ENCODE measurements at regions not wholly inside any gene's neighbourhood (a gene's known extent, or its start where the extent isn't known, plus 50 kb on each side); places are given as distances from the start of the nearest gene placed in this dataset.
A peak's percentile ranks its signal among the peaks of the same experiment; 100 is the strongest.

- H3K36me3 ChIP-seq (ENCODE audit: control insufficient read depth, insufficient read depth, low read length), result no peaks in the 10 kb centered on the region
- H3K27me3 ChIP-seq (ENCODE audit: control insufficient read depth, insufficient read depth, low read length), result no peaks in the 10 kb centered on the region
- H3K9ac ChIP-seq (ENCODE audit: low read length), result no peak overlapping the region
- H3K9me3 ChIP-seq (ENCODE audit: control insufficient read depth, low read length), result no peaks in the 10 kb centered on the region
- H3K4me3 ChIP-seq (ENCODE audit: low read length), result no peak overlapping the region
- H3K4me1 ChIP-seq (ENCODE audit: control insufficient read depth, insufficient read depth, low read length), result peaks cover 17% of the 10 kb centered on the region
Measured at GRCh38 chr4:186932196-186932595, 208.5 kb upstream of the FAT1 start.

- no peaks in the 10 kb centered on the region for H3K9me3 ChIP-seq (ENCODE audit: control insufficient read depth, low read length)
- H3K4me1 ChIP-seq (ENCODE audit: control insufficient read depth, insufficient read depth, low read length), result peaks cover 17% of the 10 kb centered on the region
- H3K36me3 ChIP-seq (ENCODE audit: control insufficient read depth, insufficient read depth, low read length), result no peaks in the 10 kb centered on the region
- H3K4me3 ChIP-seq (ENCODE audit: low read length), result no peak overlapping the region
- no peak overlapping the region for H3K9ac ChIP-seq (ENCODE audit: low read length)
- H3K27me3 ChIP-seq (ENCODE audit: control insufficient read depth, insufficient read depth, low read length), result no peaks in the 10 kb centered on the region
Measured at GRCh38 chr4:186932631-186933187, 209.1 kb upstream of the FAT1 start.

GRCh38 chr4:186934244-186934643 is 210.6 kb upstream of the FAT1 start:
- H3K4me1 ChIP-seq (ENCODE audit: control insufficient read depth, insufficient read depth, low read length), result peaks cover 20% of the 10 kb centered on the region
- H3K9me3 ChIP-seq (ENCODE audit: control insufficient read depth, low read length), result no peaks in the 10 kb centered on the region
- H3K4me3 ChIP-seq (ENCODE audit: low read length), result no peak overlapping the region
- H3K27me3 ChIP-seq (ENCODE audit: control insufficient read depth, insufficient read depth, low read length), result no peaks in the 10 kb centered on the region
- H3K9ac ChIP-seq (ENCODE audit: low read length), result no peak overlapping the region
- H3K36me3 ChIP-seq (ENCODE audit: control insufficient read depth, insufficient read depth, low read length), result no peaks in the 10 kb centered on the region

- peaks cover 20% of the 10 kb centered on the region for H3K4me1 ChIP-seq (ENCODE audit: control insufficient read depth, insufficient read depth, low read length)
- H3K9me3 ChIP-seq (ENCODE audit: control insufficient read depth, low read length), result no peaks in the 10 kb centered on the region
- H3K4me3 ChIP-seq (ENCODE audit: low read length), result no peak overlapping the region
- no peaks in the 10 kb centered on the region for H3K27me3 ChIP-seq (ENCODE audit: control insufficient read depth, insufficient read depth, low read length)
- H3K36me3 ChIP-seq (ENCODE audit: control insufficient read depth, insufficient read depth, low read length), result no peaks in the 10 kb centered on the region
- H3K9ac ChIP-seq (ENCODE audit: low read length), result no peak overlapping the region
Measured at GRCh38 chr4:186934841-186935443, 211.3 kb upstream of the FAT1 start.

- H3K4me1 ChIP-seq (ENCODE audit: control insufficient read depth, insufficient read depth, low read length), result peaks cover 20% of the 10 kb centered on the region
- no peaks in the 10 kb centered on the region for H3K36me3 ChIP-seq (ENCODE audit: control insufficient read depth, insufficient read depth, low read length)
- H3K9ac ChIP-seq (ENCODE audit: low read length), result peak overlapping the region; percentile 24
- no peaks in the 10 kb centered on the region for H3K27me3 ChIP-seq (ENCODE audit: control insufficient read depth, insufficient read depth, low read length)
- H3K9me3 ChIP-seq (ENCODE audit: control insufficient read depth, low read length), result no peaks in the 10 kb centered on the region
- no peak overlapping the region for H3K4me3 ChIP-seq (ENCODE audit: low read length)
Measured at GRCh38 chr4:186935901-186936300, 212.2 kb upstream of the FAT1 start.

GRCh38 chr4:186936496-186937375 is 213.1 kb upstream of the FAT1 start:
- H3K27me3 ChIP-seq (ENCODE audit: control insufficient read depth, insufficient read depth, low read length), result no peaks in the 10 kb centered on the region
- H3K4me1 ChIP-seq (ENCODE audit: control insufficient read depth, insufficient read depth, low read length), result peaks cover 20% of the 10 kb centered on the region
- peak overlapping the region; percentile 24 for H3K9ac ChIP-seq (ENCODE audit: low read length)
- H3K4me3 ChIP-seq (ENCODE audit: low read length), result no peak overlapping the region
- H3K9me3 ChIP-seq (ENCODE audit: control insufficient read depth, low read length), result no peaks in the 10 kb centered on the region
- H3K36me3 ChIP-seq (ENCODE audit: control insufficient read depth, insufficient read depth, low read length), result no peaks in the 10 kb centered on the region

- H3K4me1 ChIP-seq (ENCODE audit: control insufficient read depth, insufficient read depth, low read length), result peaks cover 20% of the 10 kb centered on the region
- H3K9ac ChIP-seq (ENCODE audit: low read length), result no peak overlapping the region
- no peaks in the 10 kb centered on the region for H3K27me3 ChIP-seq (ENCODE audit: control insufficient read depth, insufficient read depth, low read length)
- no peak overlapping the region for H3K4me3 ChIP-seq (ENCODE audit: low read length)
- no peaks in the 10 kb centered on the region for H3K9me3 ChIP-seq (ENCODE audit: control insufficient read depth, low read length)
- no peaks in the 10 kb centered on the region for H3K36me3 ChIP-seq (ENCODE audit: control insufficient read depth, insufficient read depth, low read length)
Measured at GRCh38 chr4:186939226-186939625, 215.6 kb upstream of the FAT1 start.

- no peaks in the 10 kb centered on the region for H3K36me3 ChIP-seq (ENCODE audit: control insufficient read depth, insufficient read depth, low read length)
- no peaks in the 10 kb centered on the region for H3K9me3 ChIP-seq (ENCODE audit: control insufficient read depth, low read length)
- H3K4me1 ChIP-seq (ENCODE audit: control insufficient read depth, insufficient read depth, low read length), result peaks cover 20% of the 10 kb centered on the region
- H3K27me3 ChIP-seq (ENCODE audit: control insufficient read depth, insufficient read depth, low read length), result no peaks in the 10 kb centered on the region
- H3K4me3 ChIP-seq (ENCODE audit: low read length), result no peak overlapping the region
- no peak overlapping the region for H3K9ac ChIP-seq (ENCODE audit: low read length)
Measured at GRCh38 chr4:186939766-186940165, 216.1 kb upstream of the FAT1 start.

GRCh38 chr4:186940476-186940875 is 216.8 kb upstream of the FAT1 start:
- H3K4me1 ChIP-seq (ENCODE audit: control insufficient read depth, insufficient read depth, low read length), result peaks cover 14% of the 10 kb centered on the region
- H3K9me3 ChIP-seq (ENCODE audit: control insufficient read depth, low read length), result no peaks in the 10 kb centered on the region
- no peaks in the 10 kb centered on the region for H3K36me3 ChIP-seq (ENCODE audit: control insufficient read depth, insufficient read depth, low read length)
- H3K4me3 ChIP-seq (ENCODE audit: low read length), result no peak overlapping the region
- H3K9ac ChIP-seq (ENCODE audit: low read length), result no peak overlapping the region
- no peaks in the 10 kb centered on the region for H3K27me3 ChIP-seq (ENCODE audit: control insufficient read depth, insufficient read depth, low read length)

- Histone ChIP-seq H3K4me1 (ENCODE audit: control insufficient read depth, insufficient read depth, low read length) (peaks cover 9% of the 10 kb centered on the region), H3K9ac (ENCODE audit: low read length) (no peak overlapping the region), H3K9me3 (ENCODE audit: control insufficient read depth, low read length) (no peaks in the 10 kb centered on the region), H3K4me3 (ENCODE audit: low read length) (no peak overlapping the region), H3K27me3 (ENCODE audit: control insufficient read depth, insufficient read depth, low read length) (no peaks in the 10 kb centered on the region), H3K36me3 (ENCODE audit: control insufficient read depth, insufficient read depth, low read length) (no peaks in the 10 kb centered on the region)
Measured at GRCh38 chr4:186942758-186943377, 219.2 kb upstream of the FAT1 start.

GRCh38 chr4:186943411-186943810 is 219.8 kb upstream of the FAT1 start:
- Histone ChIP-seq H3K36me3 (ENCODE audit: control insufficient read depth, insufficient read depth, low read length) (no peaks in the 10 kb centered on the region), H3K4me1 (ENCODE audit: control insufficient read depth, insufficient read depth, low read length) (peaks cover 7% of the 10 kb centered on the region), H3K9me3 (ENCODE audit: control insufficient read depth, low read length) (no peaks in the 10 kb centered on the region), H3K9ac (ENCODE audit: low read length) (no peak overlapping the region), H3K27me3 (ENCODE audit: control insufficient read depth, insufficient read depth, low read length) (no peaks in the 10 kb centered on the region), H3K4me3 (ENCODE audit: low read length) (no peak overlapping the region)

GRCh38 chr4:186946136-186946535 is 222.5 kb upstream of the FAT1 start:
- Histone ChIP-seq H3K9ac (ENCODE audit: low read length) (no peak overlapping the region), H3K4me1 (ENCODE audit: control insufficient read depth, insufficient read depth, low read length) (peaks cover 7% of the 10 kb centered on the region), H3K9me3 (ENCODE audit: control insufficient read depth, low read length) (no peaks in the 10 kb centered on the region), H3K36me3 (ENCODE audit: control insufficient read depth, insufficient read depth, low read length) (no peaks in the 10 kb centered on the region), H3K4me3 (ENCODE audit: low read length) (no peak overlapping the region), H3K27me3 (ENCODE audit: control insufficient read depth, insufficient read depth, low read length) (no peaks in the 10 kb centered on the region)
